Upper lobe of right lung (tissue), 1 donor: ENCODE measurements at regions not wholly inside any gene's neighbourhood (a gene's known extent, or its start where the extent isn't known, plus 50 kb on each side); places are given as distances from the start of the nearest gene placed in this dataset.

ENCODE experiments used
- ATAC-seq: fragments of 200-7000 bp; cut with Tn5 transposase; one replicate; pipeline ENCODE4 v1.9.1; 2020; ENCODE audit warnings: mild to moderate bottlenecking, moderate library complexity
- DNase-seq: peaks from one replicate; pipeline ENCODE4 v3.0.0-alpha.2; 2020
- H3K27ac ChIP-seq: fragments of 200-600 bp; one replicate; pipeline ENCODE4 v1.8.0; 2022
- H3K27me3 ChIP-seq: fragments of 200-600 bp; one replicate; pipeline ENCODE4 v1.8.0; 2022; ENCODE audit warnings: mild to moderate bottlenecking
- H3K36me3 ChIP-seq: fragments of 200-600 bp; one replicate; pipeline ENCODE4 v1.8.0; 2022
- H3K4me1 ChIP-seq: fragments of 200-600 bp; one replicate; pipeline ENCODE4 v1.8.0; 2022
- H3K4me3 ChIP-seq: fragments of 200-600 bp; one replicate; pipeline ENCODE4 v1.8.0; 2022; ENCODE audit warnings: mild to moderate bottlenecking
- H3K9me3 ChIP-seq: fragments of 200-600 bp; one replicate; pipeline ENCODE4 v1.8.0; 2022
- intact Hi-C: fragments of 100-400 bp; cut with DNase I; formaldehyde crosslinking; loops from one replicate; pipeline ENCODE4 v1.11.0; 2022
- TF ChIP-seq, protein P1 (sequence below): fragments of 200-600 bp; IDR thresholded peaks from one replicate; pipeline ENCODE4 v1.8.0; 2022; ENCODE audit warnings: antibody characterized with exemption
- donor health status: DM: no; HTN: yes; CAD: no; lungs with severe emphysema.

DNA sequence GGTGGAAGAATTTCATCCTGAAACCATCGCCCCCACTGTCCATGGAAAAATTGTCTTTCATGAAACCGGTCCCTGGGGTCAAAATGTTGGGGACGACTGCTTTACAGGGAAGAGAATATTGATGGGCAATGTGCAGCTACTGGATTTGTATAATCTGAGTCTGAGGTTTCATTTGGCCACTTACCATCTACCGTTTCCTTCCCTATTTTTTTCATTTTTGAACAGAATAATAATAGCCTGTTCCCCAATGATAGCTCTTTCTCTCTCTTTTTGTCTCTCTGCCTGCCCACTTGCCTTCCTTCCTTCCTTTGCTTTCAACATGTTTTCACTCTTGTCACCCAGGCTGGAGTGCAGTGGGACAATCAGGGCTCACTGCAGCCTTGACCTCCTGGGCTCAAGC lies 78.3 kb upstream of the TLK1 start:
- H3K27me3 ChIP-seq, result no peaks in the 10 kb centered on the region
- DNase-seq (no peak), ATAC-seq (no peak)
- no peaks in the 10 kb centered on the region for H3K9me3 ChIP-seq
- no peaks in the 10 kb centered on the region for H3K4me1 ChIP-seq
- intact Hi-C loops, result no loop called here
- no peaks in the 10 kb centered on the region for H3K36me3 ChIP-seq
- H3K27ac ChIP-seq, result no peak overlapping the region
- no peak overlapping the region for H3K4me3 ChIP-seq
- TF ChIP-seq, protein P1, sequence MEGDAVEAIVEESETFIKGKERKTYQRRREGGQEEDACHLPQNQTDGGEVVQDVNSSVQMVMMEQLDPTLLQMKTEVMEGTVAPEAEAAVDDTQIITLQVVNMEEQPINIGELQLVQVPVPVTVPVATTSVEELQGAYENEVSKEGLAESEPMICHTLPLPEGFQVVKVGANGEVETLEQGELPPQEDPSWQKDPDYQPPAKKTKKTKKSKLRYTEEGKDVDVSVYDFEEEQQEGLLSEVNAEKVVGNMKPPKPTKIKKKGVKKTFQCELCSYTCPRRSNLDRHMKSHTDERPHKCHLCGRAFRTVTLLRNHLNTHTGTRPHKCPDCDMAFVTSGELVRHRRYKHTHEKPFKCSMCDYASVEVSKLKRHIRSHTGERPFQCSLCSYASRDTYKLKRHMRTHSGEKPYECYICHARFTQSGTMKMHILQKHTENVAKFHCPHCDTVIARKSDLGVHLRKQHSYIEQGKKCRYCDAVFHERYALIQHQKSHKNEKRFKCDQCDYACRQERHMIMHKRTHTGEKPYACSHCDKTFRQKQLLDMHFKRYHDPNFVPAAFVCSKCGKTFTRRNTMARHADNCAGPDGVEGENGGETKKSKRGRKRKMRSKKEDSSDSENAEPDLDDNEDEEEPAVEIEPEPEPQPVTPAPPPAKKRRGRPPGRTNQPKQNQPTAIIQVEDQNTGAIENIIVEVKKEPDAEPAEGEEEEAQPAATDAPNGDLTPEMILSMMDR, result no peak

GRCh38 chr2:171237751-171238505 lies 77.2 kb upstream of the TLK1 start:
- Histone ChIP-seq H3K4me3 (no peak overlapping the region), H3K27me3 (no peaks in the 10 kb centered on the region), H3K4me1 (no peaks in the 10 kb centered on the region), H3K9me3 (no peaks in the 10 kb centered on the region), H3K36me3 (no peaks in the 10 kb centered on the region), H3K27ac (no peak overlapping the region)
- intact Hi-C loops, result no loop called here
- TF ChIP-seq, protein P1, result no peak
- ATAC-seq, result no peak
- no peak for DNase-seq

GRCh38 chr2:171235262-171235881 lies 74.7 kb upstream of the TLK1 start:
- Histone ChIP-seq H3K36me3 (no peaks in the 10 kb centered on the region), H3K9me3 (no peaks in the 10 kb centered on the region), H3K4me3 (no peak overlapping the region), H3K4me1 (no peaks in the 10 kb centered on the region), H3K27me3 (no peaks in the 10 kb centered on the region), H3K27ac (no peak overlapping the region)
- TF ChIP-seq, protein P1, result no peak
- DNase-seq (no peak), ATAC-seq (no peak)
- intact Hi-C loops, result no loop called here

DNA sequence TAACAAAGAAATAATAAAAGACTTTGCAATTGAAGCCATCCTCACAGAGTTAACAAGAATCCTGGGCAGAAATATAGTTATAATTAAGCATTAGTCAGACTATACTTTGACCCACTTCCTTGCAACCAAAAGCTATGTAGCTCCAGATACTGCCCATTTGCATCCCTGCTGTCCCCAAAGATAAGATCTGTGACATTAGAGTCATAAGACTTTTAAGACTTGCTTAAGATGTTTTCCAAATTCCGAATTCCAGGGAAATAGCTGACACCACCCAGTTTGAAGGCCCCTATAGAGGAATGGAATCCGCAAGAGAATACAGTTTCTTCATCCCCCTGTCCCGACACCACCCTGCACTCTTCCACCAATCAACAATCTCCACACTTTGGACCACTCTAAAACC lies 69.5 kb upstream of the TLK1 start:
- Histone ChIP-seq H3K27me3 (no peaks in the 10 kb centered on the region), H3K4me3 (no peak overlapping the region), H3K27ac (no peak overlapping the region), H3K36me3 (no peaks in the 10 kb centered on the region), H3K9me3 (no peaks in the 10 kb centered on the region), H3K4me1 (no peaks in the 10 kb centered on the region)
- DNase-seq (no peak), ATAC-seq (no peak)
- intact Hi-C loops, result no loop called here
- TF ChIP-seq, protein P1, result no peak

- Histone ChIP-seq H3K4me3 (no peak overlapping the region), H3K4me1 (no peaks in the 10 kb centered on the region), H3K9me3 (no peaks in the 10 kb centered on the region), H3K27me3 (no peaks in the 10 kb centered on the region), H3K27ac (no peak overlapping the region), H3K36me3 (no peaks in the 10 kb centered on the region)
- intact Hi-C loops, result no loop called here
- TF ChIP-seq, protein P1, result no peak
- no peak for DNase-seq
- ATAC-seq, result no peak
Measured at GRCh38 chr2:171228826-171229225, 68.1 kb upstream of the TLK1 start.
